Transverse colon (tissue), 4 donors: ENCODE measurements at regions not wholly inside any gene's neighbourhood (a gene's known extent, or its start where the extent isn't known, plus 50 kb on each side); places are given as distances from the start of the nearest gene placed in this dataset.

ENCODE experiments used
- DNase-seq: peaks from one replicate; pipeline ENCODE4 v3.0.0-alpha.2; 2019
- H3K27ac ChIP-seq, 4 donors: fragments of 200-600 bp; sonication (generic); 2 replicates each; pipeline ENCODE4 v1.5.1; 2016 to 2018; ENCODE audit warnings: inconsistent platforms in 4 of 4
- H3K27me3 ChIP-seq: fragments of 200-600 bp; sonication (generic); 2 replicates; pipeline ENCODE4 v1.5.1; 2017; ENCODE audit warnings: inconsistent platforms
- H3K36me3 ChIP-seq, 4 donors: fragments of 200-600 bp; sonication (generic); 2 replicates each; pipeline ENCODE4 v1.5.1; 2017 to 2019; ENCODE audit warnings: inconsistent platforms in 4 of 4
- H3K4me1 ChIP-seq, 4 donors: fragments of 200-600 bp; sonication (generic); 2 replicates each; pipeline ENCODE4 v1.5.1; 2017 to 2020; ENCODE audit warnings: inconsistent platforms in 4 of 4
- H3K4me3 ChIP-seq, 4 donors: fragments of 200-600 bp; sonication (generic); 1 replicate in 1 of 4; 2 replicates in 3 of 4; pipeline versions ENCODE4 v1.5.1 to v1.6.1; 2017 to 2019; ENCODE audit warnings: inconsistent platforms in 4 of 4
- H3K9me3 ChIP-seq, 2 donors: fragments of 200-600 bp; sonication (generic); 2 replicates each; pipeline ENCODE4 v1.5.1; 2017 to 2019; ENCODE audit warnings: inconsistent platforms in 2 of 2
- CTCF ChIP-seq, 5 experiments: fragments of 200-600 bp in 3 of 5; fragments of 450-650 bp in 2 of 5; sonication (generic) in 3 of 5; IDR thresholded peaks; 1 replicate in 2 of 5; 2 replicates in 3 of 5; pipeline ENCODE4 v1.5.1; 2016 to 2017; ENCODE audit warnings: antibody characterized with exemption in 5 of 5, inconsistent platforms in 3 of 5, mild to moderate bottlenecking in 2 of 5, moderate library complexity in 1 of 5
- EP300 ChIP-seq: sonication (generic); formaldehyde crosslinking; IDR thresholded peaks from one replicate; pipeline ENCODE4 v1.6.1; 2017; ENCODE audit warnings: antibody characterized with exemption, low read depth
- POLR2A ChIP-seq: fragments of 450-650 bp; IDR thresholded peaks from one replicate; pipeline ENCODE4 v1.6.1; 2016; ENCODE audit warnings: antibody characterized with exemption, mild to moderate bottlenecking, moderate library complexity
- POLR2AphosphoS5 ChIP-seq, 3 donors: sonication (generic); formaldehyde crosslinking; IDR thresholded peaks; one replicate each; pipeline ENCODE4 v1.6.1; 2016; ENCODE audit warnings: antibody characterized with exemption in 3 of 3
- WGBS, 2 donors: methylation state at CpG; one replicate each; pipeline ENCODE4 v1.1.5; 2018; ENCODE audit warnings: low coverage in 1 of 2; 5-methylcytosine and 5-hydroxymethylcytosine counted together
- in situ Hi-C, 4 donors: fragments of 200-750 bp; cut with MboI; loops; one replicate each; pipeline versions ENCODE4 v1.15.0 to v1.15.1; 2017; ENCODE audit warnings: low sequenced_read_pairs in 3 of 4, low pct_ligation_motif_present in 1 of 4, low pct_unique_long_range_greater_than_20kb in 1 of 4
- intact Hi-C: fragments of 100-400 bp; cut with DNase I; formaldehyde crosslinking; loops from one replicate; pipeline ENCODE4 v1.15.1; 2023; ENCODE audit warnings: low total_unique reads

DNA sequence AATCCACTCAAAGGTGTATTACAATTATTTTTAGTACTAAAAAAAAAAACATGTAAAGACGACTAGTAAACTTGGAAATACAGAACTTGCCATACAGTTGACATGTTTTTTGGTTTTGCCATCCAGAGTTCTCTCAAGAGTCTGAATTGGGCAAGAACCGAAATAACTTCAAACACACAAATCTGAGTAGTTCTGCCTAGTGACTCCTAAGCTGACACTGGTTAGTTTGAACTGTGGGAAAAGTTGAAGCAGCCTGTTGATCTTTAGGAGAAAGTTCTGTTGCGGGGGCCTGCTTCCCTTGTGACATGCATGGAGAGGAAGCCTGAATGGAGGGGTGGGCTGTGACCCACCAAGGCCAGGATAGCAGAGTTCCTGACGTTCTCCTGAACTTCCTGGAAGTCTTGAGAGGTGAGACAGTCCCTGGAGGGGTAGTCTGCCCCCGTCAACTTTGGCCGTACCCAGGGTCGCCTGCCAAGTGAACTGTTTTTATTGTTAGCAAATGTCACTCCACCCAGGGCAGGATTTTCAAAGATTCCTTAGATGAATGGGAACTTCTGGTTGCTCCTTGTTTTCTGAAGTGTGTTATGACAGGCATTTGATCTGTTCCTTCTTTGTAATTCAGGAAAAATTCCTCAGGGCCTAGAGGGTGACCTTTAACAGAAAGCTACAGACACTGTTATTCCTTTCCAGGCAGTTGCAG lies 85.6 kb upstream of the SPTBN1 start:
- WGBS, 2 donors = 59 to 76% methylated on average over 2 to 7 of the region's 7 CpGs
- peaks cover 6 to 12% of the 10 kb centered on the region in 2 donors for H3K9me3 ChIP-seq
- H3K4me1 ChIP-seq = peaks cover 0 to 8% (median 0%) of the 10 kb centered on the region in 4 donors
- H3K36me3 ChIP-seq = no peaks in the 10 kb centered on the region
- no peak overlapping the region for H3K4me3 ChIP-seq
- intact Hi-C loops (no loop called here), in situ Hi-C loops (no loop called here)
- no peak for DNase-seq
- H3K27ac ChIP-seq = peak overlapping the region in 1 of 4 donors; percentile 38
- no peaks in the 10 kb centered on the region for H3K27me3 ChIP-seq
- TF ChIP-seq POLR2A (no peak), CTCF (IDR thresholded peaks at IDR 0.05) (no peak), POLR2AphosphoS5 (IDR thresholded peaks at IDR 0.05) (no peak), EP300 (no peak)

DNA sequence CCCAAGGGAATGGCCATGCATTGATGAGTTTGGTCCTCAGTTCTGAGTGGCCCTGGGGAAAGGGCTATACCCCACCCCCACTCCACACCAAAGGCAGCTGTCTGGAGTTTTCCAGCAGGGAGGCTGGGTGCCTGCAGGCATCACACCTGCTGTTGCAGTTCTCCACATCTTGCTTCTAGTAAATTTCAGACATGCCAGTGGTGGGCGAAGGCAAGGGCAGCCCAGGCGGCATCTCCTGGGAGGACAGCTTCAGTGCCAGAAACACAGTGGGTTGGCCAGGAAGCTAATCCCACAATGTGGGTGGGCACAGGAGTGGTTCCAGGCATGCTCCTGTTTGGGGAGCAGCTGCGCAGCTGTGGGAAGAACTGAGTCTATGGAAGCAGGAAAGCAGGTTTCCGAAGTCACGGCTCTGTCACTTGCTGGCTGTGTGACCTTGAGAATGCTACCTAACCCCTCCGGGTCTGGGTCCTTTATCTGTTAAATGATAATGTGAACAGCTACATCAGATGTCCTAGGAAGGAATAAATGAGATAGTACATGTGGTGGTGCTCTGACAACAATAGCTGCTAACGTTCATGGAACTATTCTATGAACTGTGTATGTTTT lies 84.6 kb upstream of the SPTBN1 start:
- WGBS, 2 donors = 73 to 91% methylated on average over 3 to 7 of the region's 7 CpGs
- in situ Hi-C loops = no loop called here
- Histone ChIP-seq H3K4me1 (peaks cover 0 to 8% (median 0%) of the 10 kb centered on the region in 4 donors), H3K9me3 (peaks cover 2 to 6% of the 10 kb centered on the region in 2 donors), H3K27me3 (no peaks in the 10 kb centered on the region), H3K36me3 (no peaks in the 10 kb centered on the region), H3K4me3 (no peak overlapping the region), H3K27ac (peak overlapping the region in 1 of 4 donors; percentile 38)
- no peak for DNase-seq
- intact Hi-C loops = no loop called here
- TF ChIP-seq POLR2AphosphoS5 (IDR thresholded peaks at IDR 0.05) (no peak), POLR2A (no peak), EP300 (no peak), CTCF (IDR thresholded peaks at IDR 0.05) (no peak)

DNA sequence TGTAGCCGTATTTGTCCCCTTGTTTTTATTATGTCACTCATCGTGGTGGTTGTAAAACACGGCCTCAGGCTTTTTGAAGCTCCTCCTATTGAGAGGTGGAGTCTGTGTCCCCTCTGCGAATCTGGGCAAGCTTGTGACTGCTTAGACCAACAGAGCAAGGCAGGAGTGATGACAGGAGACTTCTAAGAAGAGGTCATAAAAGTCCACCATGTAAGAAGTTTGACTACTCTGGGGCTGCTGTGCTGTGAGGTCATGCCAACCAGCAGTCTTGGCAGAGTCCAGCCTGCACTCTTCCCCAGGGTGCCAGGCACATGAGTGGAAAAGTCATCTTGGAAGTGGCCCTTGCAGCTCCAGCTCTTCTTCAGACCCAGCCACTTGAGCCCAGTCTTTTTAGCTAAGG lies 83.8 kb upstream of the SPTBN1 start:
- DNase-seq = no peak
- Histone ChIP-seq H3K36me3 (no peaks in the 10 kb centered on the region), H3K4me3 (no peak overlapping the region), H3K4me1 (peaks cover 0 to 8% (median 0%) of the 10 kb centered on the region in 4 donors), H3K9me3 (peaks cover 0 to 6% of the 10 kb centered on the region in 2 donors), H3K27ac (no peak overlapping the region), H3K27me3 (no peaks in the 10 kb centered on the region)
- in situ Hi-C loops = no loop called here
- 57 to 82% methylated on average over 4 of the region's 4 CpGs for WGBS, 2 donors
- TF ChIP-seq POLR2A (no peak), EP300 (no peak), POLR2AphosphoS5 (IDR thresholded peaks at IDR 0.05) (no peak), CTCF (IDR thresholded peaks at IDR 0.05) (no peak)
- intact Hi-C loops = no loop called here

DNA sequence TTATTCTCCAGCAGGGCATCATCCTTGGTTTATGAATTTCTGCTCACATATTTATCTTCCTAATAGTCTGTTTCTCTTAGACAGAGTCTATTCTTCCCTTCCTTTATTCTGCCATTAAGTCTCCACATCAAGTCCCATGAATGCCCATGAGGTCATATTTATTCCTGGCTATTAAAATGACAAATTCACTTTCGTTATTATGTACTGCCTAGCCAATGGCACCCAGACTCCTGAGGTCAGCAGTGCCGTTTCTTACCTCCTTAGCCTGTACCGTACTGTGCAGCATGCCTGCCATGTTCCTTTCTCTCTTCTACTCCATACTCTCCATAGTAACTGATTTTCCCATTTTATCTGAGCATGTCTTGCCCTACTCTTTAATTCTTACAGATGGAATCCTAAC lies 82.3 kb upstream of the SPTBN1 start:
- no peaks in the 10 kb centered on the region for H3K9me3 ChIP-seq
- intact Hi-C loops = no loop called here
- no peak overlapping the region for H3K4me3 ChIP-seq
- 56 to 85% methylated on average over 3 of the region's 3 CpGs for WGBS, 2 donors
- no peaks in the 10 kb centered on the region for H3K36me3 ChIP-seq
- in situ Hi-C loops = no loop called here
- TF ChIP-seq CTCF (IDR thresholded peaks at IDR 0.05) (no peak), EP300 (no peak), POLR2A (no peak), POLR2AphosphoS5 (IDR thresholded peaks at IDR 0.05) (no peak)
- H3K27me3 ChIP-seq = no peaks in the 10 kb centered on the region
- H3K27ac ChIP-seq = no peak overlapping the region
- no peak for DNase-seq
- peaks cover 0 to 8% (median 0%) of the 10 kb centered on the region in 4 donors for H3K4me1 ChIP-seq
